ENCODE measurements at regions not wholly inside any gene's neighbourhood (a gene's known extent, or its start where the extent isn't known, plus 50 kb on each side); places are given as distances from the start of the nearest gene placed in this dataset.

DNA sequence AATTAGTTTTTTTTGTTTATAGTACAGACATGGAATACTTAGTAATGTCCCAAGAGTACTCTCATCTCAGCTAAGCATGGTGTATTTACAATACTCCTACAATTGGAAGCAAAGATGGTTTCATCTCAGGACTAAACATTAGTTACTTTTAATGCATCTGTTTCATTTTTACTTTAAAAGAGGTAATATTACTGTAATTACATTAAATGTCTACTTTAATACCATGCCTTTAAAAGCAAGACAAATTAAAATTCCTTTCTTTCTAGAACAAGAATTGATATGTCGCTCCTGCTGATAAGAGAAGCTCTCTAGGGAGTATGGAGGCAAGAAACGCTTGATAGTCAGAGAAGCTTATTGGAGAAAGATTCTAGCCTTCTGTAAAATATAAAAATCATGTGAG lies 284.9 kb upstream of the ADAMTS5 start:
- Mint-ChIP-seq H3K4me1 (0 out of 2 replicates have a peak, but pooled peaks cover 2% of the 10 kb centered on the region), H3K27ac (no peak overlapping the region), H3K9me3 (0 out of 2 replicates have a peak, but pooled peaks cover 11% of the 10 kb centered on the region), H3K27me3 (ENCODE audit: low read depth) (no peaks in the 10 kb centered on the region), H3K36me3 (no peaks in the 10 kb centered on the region), H3K4me3 (no peak overlapping the region)
- TF ChIP-seq EMX1 (CRISPR knock-in tag; IDR thresholded peaks at IDR 0.05) (no peak), JUN (CRISPR knock-in tag; IDR thresholded peaks at IDR 0.05) (no peak)
- TF ChIP-seq, protein P1, sequence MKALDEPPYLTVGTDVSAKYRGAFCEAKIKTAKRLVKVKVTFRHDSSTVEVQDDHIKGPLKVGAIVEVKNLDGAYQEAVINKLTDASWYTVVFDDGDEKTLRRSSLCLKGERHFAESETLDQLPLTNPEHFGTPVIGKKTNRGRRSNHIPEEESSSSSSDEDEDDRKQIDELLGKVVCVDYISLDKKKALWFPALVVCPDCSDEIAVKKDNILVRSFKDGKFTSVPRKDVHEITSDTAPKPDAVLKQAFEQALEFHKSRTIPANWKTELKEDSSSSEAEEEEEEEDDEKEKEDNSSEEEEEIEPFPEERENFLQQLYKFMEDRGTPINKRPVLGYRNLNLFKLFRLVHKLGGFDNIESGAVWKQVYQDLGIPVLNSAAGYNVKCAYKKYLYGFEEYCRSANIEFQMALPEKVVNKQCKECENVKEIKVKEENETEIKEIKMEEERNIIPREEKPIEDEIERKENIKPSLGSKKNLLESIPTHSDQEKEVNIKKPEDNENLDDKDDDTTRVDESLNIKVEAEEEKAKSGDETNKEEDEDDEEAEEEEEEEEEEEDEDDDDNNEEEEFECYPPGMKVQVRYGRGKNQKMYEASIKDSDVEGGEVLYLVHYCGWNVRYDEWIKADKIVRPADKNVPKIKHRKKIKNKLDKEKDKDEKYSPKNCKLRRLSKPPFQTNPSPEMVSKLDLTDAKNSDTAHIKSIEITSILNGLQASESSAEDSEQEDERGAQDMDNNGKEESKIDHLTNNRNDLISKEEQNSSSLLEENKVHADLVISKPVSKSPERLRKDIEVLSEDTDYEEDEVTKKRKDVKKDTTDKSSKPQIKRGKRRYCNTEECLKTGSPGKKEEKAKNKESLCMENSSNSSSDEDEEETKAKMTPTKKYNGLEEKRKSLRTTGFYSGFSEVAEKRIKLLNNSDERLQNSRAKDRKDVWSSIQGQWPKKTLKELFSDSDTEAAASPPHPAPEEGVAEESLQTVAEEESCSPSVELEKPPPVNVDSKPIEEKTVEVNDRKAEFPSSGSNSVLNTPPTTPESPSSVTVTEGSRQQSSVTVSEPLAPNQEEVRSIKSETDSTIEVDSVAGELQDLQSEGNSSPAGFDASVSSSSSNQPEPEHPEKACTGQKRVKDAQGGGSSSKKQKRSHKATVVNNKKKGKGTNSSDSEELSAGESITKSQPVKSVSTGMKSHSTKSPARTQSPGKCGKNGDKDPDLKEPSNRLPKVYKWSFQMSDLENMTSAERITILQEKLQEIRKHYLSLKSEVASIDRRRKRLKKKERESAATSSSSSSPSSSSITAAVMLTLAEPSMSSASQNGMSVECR (CRISPR knock-in tag; IDR thresholded peaks at IDR 0.05; ENCODE audit: borderline replicate concordance): no peak
- ATAC-seq: no peak
- ChIA-PET CTCF (no interaction called here), POLR2A (no interaction called here)
- no peak for DNase-seq (ENCODE audit: low spot score)

DNA sequence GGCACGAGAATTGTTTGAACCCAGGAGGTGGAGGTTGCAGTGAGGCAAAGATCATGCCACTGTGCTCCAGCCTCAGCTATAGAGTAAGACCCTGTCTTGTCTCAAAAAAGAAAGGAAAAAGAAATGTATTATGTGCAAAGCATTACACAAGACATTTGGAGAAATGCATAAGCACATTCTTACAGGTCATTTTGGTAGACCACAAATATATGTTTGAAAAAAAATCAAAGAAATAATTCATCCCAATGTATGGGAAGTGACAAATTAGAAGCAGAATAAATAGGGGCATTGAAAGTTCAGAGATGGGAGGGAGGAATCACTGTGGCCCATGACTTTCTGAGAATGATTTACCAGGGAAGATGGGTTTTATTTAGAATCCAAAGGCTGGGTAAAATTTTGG lies 283.5 kb upstream of the ADAMTS5 start:
- ATAC-seq (no peak), DNase-seq (ENCODE audit: low spot score) (no peak)
- Mint-ChIP-seq H3K9me3 (0 out of 2 replicates have a peak, but pooled peaks cover 11% of the 10 kb centered on the region), H3K27ac (no peak overlapping the region), H3K36me3 (no peaks in the 10 kb centered on the region), H3K4me3 (no peak overlapping the region), H3K27me3 (ENCODE audit: low read depth) (no peaks in the 10 kb centered on the region), H3K4me1 (0 out of 2 replicates have a peak, but pooled peaks cover 4% of the 10 kb centered on the region)
- ChIA-PET CTCF (no interaction called here), POLR2A (no interaction called here)
- TF ChIP-seq, protein P2, sequence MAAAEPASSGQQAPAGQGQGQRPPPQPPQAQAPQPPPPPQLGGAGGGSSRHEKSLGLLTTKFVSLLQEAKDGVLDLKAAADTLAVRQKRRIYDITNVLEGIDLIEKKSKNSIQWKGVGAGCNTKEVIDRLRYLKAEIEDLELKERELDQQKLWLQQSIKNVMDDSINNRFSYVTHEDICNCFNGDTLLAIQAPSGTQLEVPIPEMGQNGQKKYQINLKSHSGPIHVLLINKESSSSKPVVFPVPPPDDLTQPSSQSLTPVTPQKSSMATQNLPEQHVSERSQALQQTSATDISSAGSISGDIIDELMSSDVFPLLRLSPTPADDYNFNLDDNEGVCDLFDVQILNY (CRISPR knock-in tag; IDR thresholded peaks at IDR 0.05): no peak
- TF ChIP-seq, protein P3, sequence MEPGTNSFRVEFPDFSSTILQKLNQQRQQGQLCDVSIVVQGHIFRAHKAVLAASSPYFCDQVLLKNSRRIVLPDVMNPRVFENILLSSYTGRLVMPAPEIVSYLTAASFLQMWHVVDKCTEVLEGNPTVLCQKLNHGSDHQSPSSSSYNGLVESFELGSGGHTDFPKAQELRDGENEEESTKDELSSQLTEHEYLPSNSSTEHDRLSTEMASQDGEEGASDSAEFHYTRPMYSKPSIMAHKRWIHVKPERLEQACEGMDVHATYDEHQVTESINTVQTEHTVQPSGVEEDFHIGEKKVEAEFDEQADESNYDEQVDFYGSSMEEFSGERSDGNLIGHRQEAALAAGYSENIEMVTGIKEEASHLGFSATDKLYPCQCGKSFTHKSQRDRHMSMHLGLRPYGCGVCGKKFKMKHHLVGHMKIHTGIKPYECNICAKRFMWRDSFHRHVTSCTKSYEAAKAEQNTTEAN (CRISPR knock-in tag; IDR thresholded peaks at IDR 0.05): no peak
- TF ChIP-seq, protein P4, sequence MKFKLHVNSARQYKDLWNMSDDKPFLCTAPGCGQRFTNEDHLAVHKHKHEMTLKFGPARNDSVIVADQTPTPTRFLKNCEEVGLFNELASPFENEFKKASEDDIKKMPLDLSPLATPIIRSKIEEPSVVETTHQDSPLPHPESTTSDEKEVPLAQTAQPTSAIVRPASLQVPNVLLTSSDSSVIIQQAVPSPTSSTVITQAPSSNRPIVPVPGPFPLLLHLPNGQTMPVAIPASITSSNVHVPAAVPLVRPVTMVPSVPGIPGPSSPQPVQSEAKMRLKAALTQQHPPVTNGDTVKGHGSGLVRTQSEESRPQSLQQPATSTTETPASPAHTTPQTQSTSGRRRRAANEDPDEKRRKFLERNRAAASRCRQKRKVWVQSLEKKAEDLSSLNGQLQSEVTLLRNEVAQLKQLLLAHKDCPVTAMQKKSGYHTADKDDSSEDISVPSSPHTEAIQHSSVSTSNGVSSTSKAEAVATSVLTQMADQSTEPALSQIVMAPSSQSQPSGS (CRISPR knock-in tag; IDR thresholded peaks at IDR 0.05; ENCODE audit: borderline replicate concordance, low read depth): no peak
- no peak for TF ChIP-seq ZNF416 (CRISPR knock-in tag; IDR thresholded peaks at IDR 0.05)
- no peak for TF ChIP-seq PRRX2 (CRISPR knock-in tag; IDR thresholded peaks at IDR 0.05)
- TF ChIP-seq, protein P5, sequence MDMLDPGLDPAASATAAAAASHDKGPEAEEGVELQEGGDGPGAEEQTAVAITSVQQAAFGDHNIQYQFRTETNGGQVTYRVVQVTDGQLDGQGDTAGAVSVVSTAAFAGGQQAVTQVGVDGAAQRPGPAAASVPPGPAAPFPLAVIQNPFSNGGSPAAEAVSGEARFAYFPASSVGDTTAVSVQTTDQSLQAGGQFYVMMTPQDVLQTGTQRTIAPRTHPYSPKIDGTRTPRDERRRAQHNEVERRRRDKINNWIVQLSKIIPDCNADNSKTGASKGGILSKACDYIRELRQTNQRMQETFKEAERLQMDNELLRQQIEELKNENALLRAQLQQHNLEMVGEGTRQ (CRISPR knock-in tag; IDR thresholded peaks at IDR 0.05): no peak
- TF ChIP-seq, protein P6, sequence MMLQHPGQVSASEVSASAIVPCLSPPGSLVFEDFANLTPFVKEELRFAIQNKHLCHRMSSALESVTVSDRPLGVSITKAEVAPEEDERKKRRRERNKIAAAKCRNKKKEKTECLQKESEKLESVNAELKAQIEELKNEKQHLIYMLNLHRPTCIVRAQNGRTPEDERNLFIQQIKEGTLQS (CRISPR knock-in tag; conservative IDR thresholded peaks at IDR 0.05): no peak
- TF ChIP-seq, protein P7, sequence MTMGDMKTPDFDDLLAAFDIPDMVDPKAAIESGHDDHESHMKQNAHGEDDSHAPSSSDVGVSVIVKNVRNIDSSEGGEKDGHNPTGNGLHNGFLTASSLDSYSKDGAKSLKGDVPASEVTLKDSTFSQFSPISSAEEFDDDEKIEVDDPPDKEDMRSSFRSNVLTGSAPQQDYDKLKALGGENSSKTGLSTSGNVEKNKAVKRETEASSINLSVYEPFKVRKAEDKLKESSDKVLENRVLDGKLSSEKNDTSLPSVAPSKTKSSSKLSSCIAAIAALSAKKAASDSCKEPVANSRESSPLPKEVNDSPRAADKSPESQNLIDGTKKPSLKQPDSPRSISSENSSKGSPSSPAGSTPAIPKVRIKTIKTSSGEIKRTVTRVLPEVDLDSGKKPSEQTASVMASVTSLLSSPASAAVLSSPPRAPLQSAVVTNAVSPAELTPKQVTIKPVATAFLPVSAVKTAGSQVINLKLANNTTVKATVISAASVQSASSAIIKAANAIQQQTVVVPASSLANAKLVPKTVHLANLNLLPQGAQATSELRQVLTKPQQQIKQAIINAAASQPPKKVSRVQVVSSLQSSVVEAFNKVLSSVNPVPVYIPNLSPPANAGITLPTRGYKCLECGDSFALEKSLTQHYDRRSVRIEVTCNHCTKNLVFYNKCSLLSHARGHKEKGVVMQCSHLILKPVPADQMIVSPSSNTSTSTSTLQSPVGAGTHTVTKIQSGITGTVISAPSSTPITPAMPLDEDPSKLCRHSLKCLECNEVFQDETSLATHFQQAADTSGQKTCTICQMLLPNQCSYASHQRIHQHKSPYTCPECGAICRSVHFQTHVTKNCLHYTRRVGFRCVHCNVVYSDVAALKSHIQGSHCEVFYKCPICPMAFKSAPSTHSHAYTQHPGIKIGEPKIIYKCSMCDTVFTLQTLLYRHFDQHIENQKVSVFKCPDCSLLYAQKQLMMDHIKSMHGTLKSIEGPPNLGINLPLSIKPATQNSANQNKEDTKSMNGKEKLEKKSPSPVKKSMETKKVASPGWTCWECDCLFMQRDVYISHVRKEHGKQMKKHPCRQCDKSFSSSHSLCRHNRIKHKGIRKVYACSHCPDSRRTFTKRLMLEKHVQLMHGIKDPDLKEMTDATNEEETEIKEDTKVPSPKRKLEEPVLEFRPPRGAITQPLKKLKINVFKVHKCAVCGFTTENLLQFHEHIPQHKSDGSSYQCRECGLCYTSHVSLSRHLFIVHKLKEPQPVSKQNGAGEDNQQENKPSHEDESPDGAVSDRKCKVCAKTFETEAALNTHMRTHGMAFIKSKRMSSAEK (CRISPR knock-in tag; IDR thresholded peaks at IDR 0.05; ENCODE audit: borderline replicate concordance): no peak
- TF ChIP-seq, protein P8, sequence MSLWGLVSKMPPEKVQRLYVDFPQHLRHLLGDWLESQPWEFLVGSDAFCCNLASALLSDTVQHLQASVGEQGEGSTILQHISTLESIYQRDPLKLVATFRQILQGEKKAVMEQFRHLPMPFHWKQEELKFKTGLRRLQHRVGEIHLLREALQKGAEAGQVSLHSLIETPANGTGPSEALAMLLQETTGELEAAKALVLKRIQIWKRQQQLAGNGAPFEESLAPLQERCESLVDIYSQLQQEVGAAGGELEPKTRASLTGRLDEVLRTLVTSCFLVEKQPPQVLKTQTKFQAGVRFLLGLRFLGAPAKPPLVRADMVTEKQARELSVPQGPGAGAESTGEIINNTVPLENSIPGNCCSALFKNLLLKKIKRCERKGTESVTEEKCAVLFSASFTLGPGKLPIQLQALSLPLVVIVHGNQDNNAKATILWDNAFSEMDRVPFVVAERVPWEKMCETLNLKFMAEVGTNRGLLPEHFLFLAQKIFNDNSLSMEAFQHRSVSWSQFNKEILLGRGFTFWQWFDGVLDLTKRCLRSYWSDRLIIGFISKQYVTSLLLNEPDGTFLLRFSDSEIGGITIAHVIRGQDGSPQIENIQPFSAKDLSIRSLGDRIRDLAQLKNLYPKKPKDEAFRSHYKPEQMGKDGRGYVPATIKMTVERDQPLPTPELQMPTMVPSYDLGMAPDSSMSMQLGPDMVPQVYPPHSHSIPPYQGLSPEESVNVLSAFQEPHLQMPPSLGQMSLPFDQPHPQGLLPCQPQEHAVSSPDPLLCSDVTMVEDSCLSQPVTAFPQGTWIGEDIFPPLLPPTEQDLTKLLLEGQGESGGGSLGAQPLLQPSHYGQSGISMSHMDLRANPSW (CRISPR knock-in tag; conservative IDR thresholded peaks at IDR 0.05; ENCODE audit: low read depth): no peak
- TF ChIP-seq ZNF219 (CRISPR knock-in tag; IDR thresholded peaks at IDR 0.05; ENCODE audit: borderline replicate concordance): no peak
- no peak for TF ChIP-seq TEAD1 (CRISPR knock-in tag; IDR thresholded peaks at IDR 0.05)
- no peak for TF ChIP-seq ZNF263 (CRISPR knock-in tag; IDR thresholded peaks at IDR 0.05; ENCODE audit: low read depth)
